SK-N-SH (cell line): ENCODE measurements at regions not wholly inside any gene's neighbourhood (a gene's known extent, or its start where the extent isn't known, plus 50 kb on each side); places are given as distances from the start of the nearest gene placed in this dataset.
A peak's percentile ranks its signal among the peaks of the same experiment; 100 is the strongest.
"Not testable (repeated sequence)": the region's sequence is repeated elsewhere in the genome, so short reads cannot be mapped to it uniquely, and the experiment has no call there.

ENCODE experiments used
- CTCF ChIA-PET: fragments of 300-600, 350-600 bp; formaldehyde crosslinking; extraction: SDS; loops from one replicate; lab custom pipeline; 2021; lab: Yijun Ruan, JAX
- POLR2A ChIA-PET: fragments of 350-600 bp; sonication (Branson Sonifier 250); formaldehyde crosslinking; extraction: SDS; loops from one replicate; lab custom pipeline; 2020; ENCODE audit warnings: antibody characterized with exemption, inconsistent platforms; lab: Yijun Ruan, JAX
- DNase-seq: peaks from one replicate; pipeline ENCODE4 v3.0.0; 2012
- H2AFZ ChIP-seq: fragments of 200-600 bp; sonication (generic); 2 replicates; pipeline ENCODE4 v1.8.1; 2016; ENCODE audit warnings: antibody characterized with exemption, mild to moderate bottlenecking, low read depth
- H3F3A ChIP-seq: fragments of 200-600 bp; sonication (generic); replicated peaks from 2 replicates; pipeline ENCODE3; 2016; ENCODE audit warnings: antibody characterized with exemption, mild to moderate bottlenecking; ENCODE audit not compliant: insufficient read depth
- H3K27ac ChIP-seq, 2 experiments: fragments of 200-500 bp in 1 of 2; fragments of 200-600 bp in 1 of 2; sonication (Bioruptor generic) in 1 of 2; sonication (generic), shearing (Covaris generic) in 1 of 2; 2 replicates each; pipeline versions ENCODE4 v1.5.1 to v1.6.1; 2014 to 2016; ENCODE audit warnings: low read depth in 2 of 2, inconsistent platforms in 1 of 2, low read length in 1 of 2, mild to moderate bottlenecking in 1 of 2, mixed read lengths in 1 of 2
- H3K27me3 ChIP-seq: fragments of 200-600 bp; sonication (generic), shearing (Covaris generic); 2 replicates; pipeline ENCODE4 v1.6.1; 2016; ENCODE audit warnings: mixed run types; ENCODE audit not compliant: insufficient read depth
- H3K36me3 ChIP-seq, 2 experiments: fragments of 200-500 bp in 1 of 2; fragments of 200-600 bp in 1 of 2; sonication (Bioruptor generic) in 1 of 2; sonication (generic) in 1 of 2; replicated peaks in 1 of 2; 2 replicates each; pipeline versions ENCODE3 to v1.5.1; 2014 to 2016; ENCODE audit warnings: low read length in 1 of 2, mild to moderate bottlenecking in 1 of 2; ENCODE audit not compliant: insufficient read depth in 2 of 2, control insufficient read depth in 1 of 2
- H3K4me1 ChIP-seq, 2 experiments: fragments of 200-500 bp in 1 of 2; fragments of 200-600 bp in 1 of 2; sonication (Bioruptor generic) in 1 of 2; sonication (generic), shearing (Covaris generic) in 1 of 2; 2 replicates each; pipeline versions ENCODE4 v1.5.1 to v1.6.1; 2014 to 2016; ENCODE audit warnings: low read depth in 1 of 2, low read length in 1 of 2, mixed run types in 1 of 2; ENCODE audit not compliant: insufficient read depth in 2 of 2, control insufficient read depth in 1 of 2
- H3K4me2 ChIP-seq: fragments of 200-600 bp; sonication (generic), shearing (Covaris generic); 2 replicates; pipeline ENCODE4 v1.6.1; 2017; ENCODE audit warnings: mixed run types
- H3K4me3 ChIP-seq, 2 experiments: fragments of 200-500 bp in 1 of 2; fragments of 200-600 bp in 1 of 2; sonication (Bioruptor generic) in 1 of 2; sonication (generic), shearing (Covaris generic) in 1 of 2; 2 replicates each; pipeline versions ENCODE4 v1.5.1 to v1.8.1; 2014 to 2016; ENCODE audit warnings: low read depth in 2 of 2, inconsistent platforms in 1 of 2, low read length in 1 of 2, mild to moderate bottlenecking in 1 of 2, mixed read lengths in 1 of 2, moderate library complexity in 1 of 2
- H3K79me2 ChIP-seq: fragments of 200-600 bp; sonication (generic); 2 replicates; pipeline ENCODE4 v1.8.1; 2017; ENCODE audit warnings: mild to moderate bottlenecking; ENCODE audit not compliant: insufficient read depth
- H3K9ac ChIP-seq: fragments of 200-600 bp; sonication (generic); 2 replicates; pipeline ENCODE4 v1.6.1; 2017; ENCODE audit warnings: mixed run types
- H3K9me2 ChIP-seq: fragments of 200-600 bp; sonication (generic); 2 replicates; pipeline ENCODE4 v1.6.1; 2017; ENCODE audit warnings: mixed run types
- H3K9me3 ChIP-seq: fragments of 200-600 bp; sonication (generic); 2 replicates; pipeline ENCODE4 v1.6.1; 2017; ENCODE audit warnings: mixed run types, mild to moderate bottlenecking, moderate library complexity
- H4K20me1 ChIP-seq: fragments of 200-600 bp; sonication (generic); 2 replicates; pipeline ENCODE4 v1.6.1; 2017; ENCODE audit warnings: mild to moderate bottlenecking, mixed run types; ENCODE audit not compliant: insufficient read depth
- FOXJ3 ChIP-seq: sonication (generic); formaldehyde crosslinking; IDR thresholded peaks from 2 replicates; pipeline ENCODE4 v1.5.1; 2020; ENCODE audit warnings: mild to moderate bottlenecking, missing genetic modification reagents
- IRF3 ChIP-seq: fragments of 150-350 bp; IDR thresholded peaks from 2 replicates; pipeline ENCODE4 v1.6.1; 2016; ENCODE audit warnings: mild to moderate bottlenecking, low read depth, low read length
- MAX ChIP-seq: IDR thresholded peaks from 2 replicates; pipeline ENCODE4 v1.4.0; 2012; ENCODE audit warnings: low read depth
- MEF2A ChIP-seq: IDR thresholded peaks from 2 replicates; pipeline ENCODE4 v1.4.0; 2012; ENCODE audit warnings: low read depth, borderline replicate concordance
- MXI1 ChIP-seq: IDR thresholded peaks from 2 replicates; pipeline ENCODE4 v1.6.1; 2012; ENCODE audit warnings: mild to moderate bottlenecking, low read depth, low read length, improper control_type of control experiment
- RCOR1 ChIP-seq: fragments of 150-350 bp; IDR thresholded peaks from 2 replicates; pipeline ENCODE4 v1.6.1; 2017; ENCODE audit warnings: antibody characterized with exemption, low read length
- TCF12 ChIP-seq: IDR thresholded peaks from 2 replicates; pipeline ENCODE4 v1.4.0; 2012
- USF1 ChIP-seq: IDR thresholded peaks from 2 replicates; pipeline ENCODE4 v1.4.0; 2012; ENCODE audit warnings: low read depth, borderline replicate concordance
- WGBS: methylation state at CpG from one replicate; pipeline ENCODE4 v1.1.6; 2017; ENCODE audit warnings: low lambda C conversion rate; 5-methylcytosine and 5-hydroxymethylcytosine counted together

GRCh38 chr7:79979437-79979836 lies 155.2 kb upstream of the GNAI1 start:
- 89% methylated on average over 2 of the region's 2 CpGs for WGBS
- Histone ChIP-seq H2AFZ (peak overlapping the region; percentile 24), H3K4me1 (peaks cover 19 to 29% of the 10 kb centered on the region in 2 experiments; a peak in 2 of 4 replicates), H3K4me3 (no peak overlapping the region), H3K27me3 (no peaks in the 10 kb centered on the region), H3K4me2 (no peak overlapping the region), H3F3A (peaks cover 29% of the 10 kb centered on the region), H3K27ac (no peak overlapping the region), H4K20me1 (no peaks in the 10 kb centered on the region), H3K9me3 (no peaks in the 10 kb centered on the region), H3K36me3 (no peaks in the 10 kb centered on the region), H3K9ac (no peak overlapping the region), H3K9me2 (no peaks in the 10 kb centered on the region), H3K79me2 (no peaks in the 10 kb centered on the region)
- TF ChIP-seq MXI1 (no peak), FOXJ3 (no peak), USF1 (no peak), IRF3 (no peak), TCF12 (no peak), RCOR1 (no peak)
- ChIA-PET POLR2A (no interaction called here), CTCF (interaction anchor here (0.6 to 1.1 kb wide), 3 partner anchors 11 to 71 kb away, joined by 3 to 5 read pairs (median 3); no protein-coding TSS in a partner anchor)
- DNase-seq, result no peak

- H3K36me3 ChIP-seq, result no peaks in the 10 kb centered on the region
- no peak overlapping the region for H3K4me2 ChIP-seq
- ChIA-PET POLR2A (no interaction called here), CTCF (interaction anchor here (1.6 kb wide), 1 partner anchor 70 kb away, joined by 5 read pairs; no protein-coding TSS in a partner anchor)
- no peaks in the 10 kb centered on the region for H3K9me2 ChIP-seq
- no peaks in the 10 kb centered on the region for H3K79me2 ChIP-seq
- 94% methylated on average over 9 of the region's 16 CpGs for WGBS
- peaks cover 10% of the 10 kb centered on the region for H3F3A ChIP-seq
- TF ChIP-seq MEF2A (no peak), MAX (no peak)
- TF ChIP-seq, all 33 proteins: peak for 0
- H2AFZ ChIP-seq, result no peak overlapping the region
- no peak overlapping the region for H3K9ac ChIP-seq
- H3K27me3 ChIP-seq, result no peaks in the 10 kb centered on the region
- no peaks in the 10 kb centered on the region for H3K9me3 ChIP-seq
- no peak overlapping the region for H3K4me3 ChIP-seq
- no peak overlapping the region for H3K27ac ChIP-seq
- H3K4me1 ChIP-seq, result peaks cover 12 to 19% of the 10 kb centered on the region in 2 experiments; a peak in 2 of 4 replicates
- no peaks in the 10 kb centered on the region for H4K20me1 ChIP-seq
- no peak for DNase-seq
Observed at GRCh38 chr7:79977481-79977880, 157.2 kb upstream of the GNAI1 start.

- H4K20me1 ChIP-seq, H3K4me3 ChIP-seq, H3K79me2 ChIP-seq, H3K27ac ChIP-seq, H3K36me3 ChIP-seq, H2AFZ ChIP-seq, H3K27me3 ChIP-seq, DNase-seq, H3K9me2 ChIP-seq, H3K9ac ChIP-seq, POLR2A ChIA-PET, H3K4me2 ChIP-seq, H3F3A ChIP-seq, H3K9me3 ChIP-seq: not testable (repeated sequence)
- WGBS, result 93% methylated on average over 5 of the region's 5 CpGs
- peaks cover 4 to 12% of the 10 kb centered on the region in 2 experiments; a peak in 2 of 4 replicates for H3K4me1 ChIP-seq
- CTCF ChIA-PET, result interaction anchor here (1.6 kb wide), 1 partner anchor 71 kb away, joined by 5 read pairs; no protein-coding TSS in a partner anchor
Observed at GRCh38 chr7:79976711-79977020, 158.0 kb upstream of the GNAI1 start.

GRCh38 chr7:79975986-79976710 lies 158.5 kb upstream of the GNAI1 start:
- POLR2A ChIA-PET, H3K4me3 ChIP-seq, H2AFZ ChIP-seq, H3K9me2 ChIP-seq, DNase-seq, H3K9me3 ChIP-seq, H3K36me3 ChIP-seq, H4K20me1 ChIP-seq, H3K27me3 ChIP-seq, H3K27ac ChIP-seq, H3F3A ChIP-seq, H3K4me1 ChIP-seq, H3K79me2 ChIP-seq, H3K9ac ChIP-seq, H3K4me2 ChIP-seq: not testable (repeated sequence)
- CTCF ChIA-PET, result interaction anchor here (1.6 kb wide), 1 partner anchor 72 kb away, joined by 5 read pairs; no protein-coding TSS in a partner anchor
- 94% methylated on average over 26 of the region's 26 CpGs for WGBS
